OCI-M1 (cell line): ENCODE measurements at regions not wholly inside any gene's neighbourhood (a gene's known extent, or its start where the extent isn't known, plus 50 kb on each side); places are given as distances from the start of the nearest gene placed in this dataset.

Experiments used
- DNase-seq: peaks from one replicate; lab custom pipeline; 2025; lab: John Stamatoyannopoulos, UW

- no peak for DNase-seq
These were observed 110.7 kb upstream of the CTSC start for GRCh38 chr11:88448131-88448670.

DNA sequence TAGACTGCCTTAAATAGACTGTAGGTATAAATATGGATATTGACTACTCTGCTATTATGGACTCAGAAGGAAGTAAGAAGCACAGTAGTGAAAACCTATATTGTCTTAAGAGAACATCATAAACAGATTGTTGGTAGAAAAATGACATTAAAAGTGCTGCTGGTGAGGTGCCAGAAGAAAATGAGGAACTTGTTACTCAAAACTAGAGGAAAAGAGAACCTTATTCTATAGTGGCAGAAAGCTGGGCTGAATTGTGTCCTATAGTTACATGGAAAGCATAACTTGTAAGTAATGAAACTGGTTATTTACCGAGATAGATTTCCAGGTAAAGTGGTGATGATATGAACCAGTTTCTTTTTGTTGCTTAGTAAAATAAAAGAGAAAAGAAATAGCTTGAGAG is 109.7 kb upstream of the CTSC start:
- peak; percentile 90 for DNase-seq

DNA sequence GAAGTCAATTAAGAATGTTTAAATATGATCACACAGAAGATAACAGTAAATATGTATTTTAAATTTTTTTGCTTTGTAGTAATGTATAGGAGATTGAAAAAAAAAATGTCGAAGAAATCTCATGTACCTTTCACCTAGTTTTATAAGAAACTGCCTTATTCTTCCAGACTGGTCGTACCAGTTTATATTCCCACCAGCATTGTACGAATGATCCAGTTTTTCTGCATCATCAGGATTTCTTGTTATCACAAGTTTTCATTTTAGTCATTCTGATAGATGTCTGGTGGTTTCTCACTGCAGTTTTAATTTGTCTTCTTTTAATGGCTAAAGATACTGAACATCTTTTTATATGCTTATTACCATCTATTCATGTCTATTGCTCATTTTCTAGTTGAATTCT is 101.8 kb upstream of the CTSC start:
- no peak for DNase-seq

DNA sequence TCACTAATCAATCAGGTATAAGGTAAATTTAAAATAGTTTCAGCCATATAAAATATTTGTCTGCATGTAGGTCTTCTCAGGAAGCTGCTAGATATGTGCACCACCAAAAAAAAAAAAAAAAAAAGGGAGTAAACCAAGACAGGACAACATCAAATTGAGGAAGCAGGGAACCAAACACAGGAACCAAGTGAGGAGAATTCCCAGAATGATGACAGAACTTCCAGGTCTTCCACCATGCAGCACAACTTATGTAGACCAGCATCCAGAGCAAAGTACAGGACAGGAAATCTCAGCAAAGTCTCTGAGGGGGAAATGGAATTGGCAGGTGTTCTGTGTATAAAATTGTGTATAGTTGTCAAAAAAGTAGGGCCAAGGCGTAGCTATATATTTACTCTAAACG is 101.2 kb upstream of the CTSC start:
- DNase-seq, result no peak

- peak; percentile 71 for DNase-seq
These were observed 97.9 kb upstream of the CTSC start for GRCh38 chr11:88435415-88435814.

DNA sequence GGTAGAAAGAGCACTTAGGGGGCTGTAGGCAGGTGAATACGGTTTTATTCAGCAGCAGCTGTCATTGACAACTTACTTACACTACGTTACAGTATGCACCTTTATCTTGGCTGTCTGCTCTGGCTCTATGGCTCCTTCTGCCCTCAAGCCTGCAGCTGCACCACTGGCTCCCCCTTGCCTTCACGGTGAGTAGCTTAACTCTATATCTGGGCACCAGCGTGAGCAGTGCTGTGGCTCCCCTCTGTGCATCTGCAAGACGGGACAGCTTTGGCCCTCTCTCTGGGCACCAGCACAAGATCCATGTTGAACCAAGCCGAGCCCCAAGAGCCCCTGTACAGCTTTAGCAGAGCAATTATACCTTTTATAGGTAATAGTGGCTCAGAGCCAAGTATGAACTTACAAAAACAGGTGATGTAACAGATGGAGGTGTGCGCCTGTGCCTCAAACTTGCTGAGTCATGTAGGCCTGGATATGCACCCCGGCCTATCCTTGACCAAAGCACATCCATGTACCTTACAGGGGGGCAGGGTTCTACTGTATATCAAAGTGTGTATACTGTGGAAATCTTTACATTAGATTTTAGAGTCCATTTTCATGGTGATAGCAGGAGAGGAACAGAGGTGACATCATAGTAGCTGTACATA is 96.9 kb upstream of the CTSC start:
- DNase-seq, result peak; percentile 63

- no peak for DNase-seq
These were observed 96.1 kb upstream of the CTSC start for GRCh38 chr11:88433536-88434230.

DNA sequence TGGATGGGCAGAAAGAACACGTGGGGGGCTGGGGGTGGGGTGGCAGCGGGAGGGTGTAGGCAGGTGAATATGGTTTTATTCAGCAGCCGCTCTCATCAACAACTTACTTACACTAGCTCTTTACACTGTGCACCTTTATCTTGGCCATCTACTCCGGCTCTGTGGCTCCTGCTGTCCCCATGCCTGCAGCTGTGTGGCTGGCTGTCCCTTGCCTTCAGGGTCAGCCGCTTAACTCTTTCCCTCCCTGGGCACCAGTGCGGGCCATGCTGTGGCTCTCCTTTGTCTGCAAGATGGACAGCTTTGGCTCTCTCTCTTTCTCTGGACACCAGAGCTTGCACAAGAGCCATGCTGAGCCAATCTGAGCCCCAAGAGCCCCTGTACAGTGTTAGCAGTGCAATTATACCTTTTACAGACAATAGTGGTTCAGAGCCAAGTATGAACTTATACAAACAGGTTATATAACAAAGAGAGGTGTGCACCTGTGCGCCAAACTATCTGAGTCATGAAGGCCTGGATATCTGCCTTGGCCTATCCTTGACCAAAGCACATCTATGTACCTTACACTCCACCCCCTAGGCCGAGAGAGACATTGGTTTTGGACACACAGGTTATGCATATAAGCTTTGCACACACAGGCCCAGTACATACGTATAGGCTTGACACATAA is 94.3 kb upstream of the CTSC start:
- DNase-seq, result no peak

DNA sequence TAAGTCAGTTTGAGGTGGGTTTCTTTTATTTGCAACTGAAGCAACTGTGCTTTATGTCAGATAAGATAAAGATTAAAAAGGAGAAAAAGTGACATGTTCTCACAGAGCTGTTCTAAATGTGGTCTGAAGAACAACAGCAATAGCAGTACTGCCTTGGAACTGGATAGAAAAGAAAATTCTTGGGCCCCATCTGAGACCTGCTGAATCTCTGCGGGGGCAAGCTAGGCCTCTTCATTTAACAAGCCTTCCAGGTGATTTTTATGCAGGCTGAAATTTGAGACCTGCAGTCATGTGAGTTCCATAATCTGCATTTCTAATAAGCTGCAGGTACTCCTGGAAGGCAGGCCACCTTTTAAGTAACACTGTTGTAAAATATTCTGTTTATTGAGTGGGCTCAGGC is 91.4 kb upstream of the CTSC start:
- DNase-seq, result no peak

DNA sequence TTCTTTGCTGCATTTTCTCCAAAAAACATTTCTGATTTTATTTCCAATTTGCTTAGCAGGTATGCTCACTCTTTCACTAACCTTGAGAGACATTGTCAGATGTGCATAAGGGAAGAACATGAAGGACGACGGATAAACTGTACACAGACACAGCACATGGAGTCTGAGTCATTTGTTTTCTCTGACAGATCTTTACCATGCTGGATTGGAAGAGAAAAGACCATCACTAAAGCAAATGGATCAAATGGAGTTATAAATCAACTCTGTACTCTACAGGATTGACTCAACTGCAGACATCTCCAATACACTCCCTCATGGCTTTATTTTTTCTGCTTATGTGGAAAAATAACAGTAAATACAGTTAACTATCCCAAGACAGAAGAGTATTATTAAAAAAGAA is 90.2 kb upstream of the CTSC start:
- DNase-seq, result no peak

- no peak for DNase-seq
These were observed 87.3 kb upstream of the CTSC start for GRCh38 chr11:88424881-88425280.

GRCh38 chr11:88421530-88421929 is 84.0 kb upstream of the CTSC start:
- peak; percentile 97 for DNase-seq

GRCh38 chr11:88420165-88420791 is 82.7 kb upstream of the CTSC start:
- peak; percentile 73 for DNase-seq

DNA sequence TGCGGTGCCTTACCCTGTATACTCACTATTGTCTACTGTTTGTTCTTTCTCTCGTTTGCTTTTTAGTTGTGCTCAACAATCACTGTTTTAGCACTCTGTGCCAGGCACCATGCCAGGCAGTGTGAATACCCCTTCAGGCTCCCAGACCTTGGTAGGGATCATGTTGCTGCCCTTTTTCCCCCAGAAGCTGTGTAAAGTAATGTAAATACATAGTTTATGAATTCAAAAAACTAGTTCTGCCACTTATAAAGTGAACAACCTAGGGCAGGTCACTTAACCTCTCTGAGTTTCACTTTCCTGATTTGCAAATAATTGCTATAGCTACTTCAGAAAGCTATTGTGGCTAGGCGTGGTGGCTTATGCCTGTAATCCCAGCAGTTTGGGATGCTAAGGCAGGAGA is 81.0 kb upstream of the CTSC start:
- no peak for DNase-seq

DNA sequence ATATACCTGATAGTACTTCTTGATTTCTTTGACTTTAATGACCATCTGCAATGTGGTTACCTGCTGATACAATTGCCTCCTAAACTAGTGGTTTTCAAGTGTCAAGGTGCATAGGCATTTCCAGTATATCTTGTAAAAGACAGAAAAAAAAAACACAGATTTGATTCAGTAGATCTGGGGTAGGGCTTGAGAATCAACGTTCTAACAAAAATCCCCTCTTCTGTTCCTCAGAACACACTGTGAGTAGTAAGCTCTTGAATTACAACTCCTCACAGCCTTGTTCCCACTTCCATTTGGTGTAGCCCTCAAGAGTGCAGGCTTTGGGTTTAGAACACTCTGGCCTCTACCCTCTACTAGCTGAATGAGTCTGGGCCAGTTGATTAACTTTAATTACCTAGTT is 78.0 kb upstream of the CTSC start:
- peak; percentile 69 for DNase-seq

DNA sequence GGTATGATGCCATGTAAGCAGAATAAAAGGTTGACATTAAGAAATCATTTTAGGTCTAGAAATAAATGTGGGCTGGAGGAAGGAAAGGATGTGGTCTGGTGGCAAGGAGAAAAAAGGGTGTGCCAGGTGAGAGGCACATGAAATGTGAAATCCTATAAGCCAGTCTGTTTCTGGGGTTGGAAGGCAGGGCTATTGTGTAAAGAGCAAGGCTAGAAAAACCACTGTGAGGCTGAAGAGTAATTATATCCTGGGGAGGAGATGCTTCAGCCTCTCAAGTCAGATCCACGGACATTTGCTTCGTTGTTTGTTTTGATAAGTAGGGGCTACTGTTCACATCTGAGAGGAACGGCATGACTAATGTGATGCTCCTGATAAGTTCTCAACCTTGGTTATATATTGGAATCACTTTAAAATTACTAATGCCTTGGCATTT is 77.5 kb upstream of the CTSC start:
- peak; percentile 82 for DNase-seq

DNA sequence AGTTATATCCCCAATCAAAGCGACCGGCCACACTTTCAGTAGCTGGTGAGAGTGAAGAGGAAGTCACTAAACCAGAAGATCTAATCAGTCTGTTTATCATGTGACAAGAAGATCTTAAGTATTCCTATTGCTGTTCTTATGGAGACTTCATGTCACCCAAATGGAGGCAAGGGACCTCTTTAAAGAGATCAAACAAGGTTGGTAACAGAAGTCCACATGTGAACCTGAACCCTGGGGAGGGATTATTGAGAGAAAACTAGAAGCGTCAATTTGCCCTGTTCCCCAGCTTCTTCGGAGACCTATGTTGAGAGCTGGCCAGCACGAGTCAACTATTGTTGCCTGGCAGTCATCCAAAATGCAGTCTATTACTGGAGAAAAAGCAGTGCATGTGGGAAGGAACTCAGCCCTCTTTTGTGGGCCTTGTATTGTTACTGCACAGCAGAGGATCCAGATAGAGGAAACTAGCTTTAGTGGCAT is 76.9 kb upstream of the CTSC start:
- peak; percentile 100 for DNase-seq

GRCh38 chr11:88411265-88411664 is 73.7 kb upstream of the CTSC start:
- no peak for DNase-seq

DNA sequence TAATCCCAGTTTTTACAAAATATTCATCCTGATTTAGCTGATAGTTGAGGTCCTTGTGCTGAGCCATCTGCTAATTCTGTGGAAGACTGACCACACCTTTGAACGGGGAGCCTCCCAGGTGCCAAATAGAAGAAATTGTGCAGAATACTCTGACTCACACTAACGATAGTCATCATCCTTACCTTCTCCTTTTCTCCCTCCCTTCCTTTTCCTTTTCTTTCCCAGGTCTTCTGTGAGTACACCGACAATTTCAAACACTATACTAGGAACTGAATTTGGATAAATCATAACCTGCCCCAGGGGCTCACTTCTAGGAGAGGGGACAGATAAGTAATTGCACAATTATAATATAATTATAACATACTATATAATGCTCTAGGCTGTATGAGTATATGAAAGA is 73.1 kb upstream of the CTSC start:
- no peak for DNase-seq

GRCh38 chr11:88410056-88410455 is 72.5 kb upstream of the CTSC start:
- no peak for DNase-seq

- DNase-seq, result no peak
These were observed 69.3 kb upstream of the CTSC start for GRCh38 chr11:88406876-88407275.

DNA sequence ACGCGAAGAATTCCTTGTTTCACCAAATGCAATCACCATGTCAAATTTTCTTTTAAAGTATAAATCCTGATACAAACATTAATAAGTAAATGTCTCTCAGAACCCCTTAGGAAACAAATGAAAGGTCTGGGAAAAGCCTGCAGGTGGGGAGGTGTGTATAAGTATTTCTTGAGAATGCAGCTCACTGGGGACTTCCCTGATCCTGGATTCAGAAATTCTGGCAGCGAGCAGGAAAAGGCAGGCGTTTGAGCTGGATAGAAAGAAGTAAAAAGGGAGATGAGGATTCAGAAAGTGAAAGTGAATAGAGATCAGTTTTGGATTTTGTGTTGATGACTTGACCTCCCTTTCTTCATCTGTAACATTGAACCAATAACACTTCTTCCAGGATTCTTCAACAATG is 68.3 kb upstream of the CTSC start:
- DNase-seq, result peak; percentile 76
